Astrocyte (in vitro differentiated cells and primary cell): ENCODE measurements at regions not wholly inside any gene's neighbourhood (a gene's known extent, or its start where the extent isn't known, plus 50 kb on each side); places are given as distances from the start of the nearest gene placed in this dataset.
A peak's percentile ranks its signal among the peaks of the same experiment; 100 is the strongest.

Experiments
- DNase-seq: peaks from one replicate; pipeline ENCODE4 v3.0.0-alpha.2; 2010; ENCODE audit warnings: low read depth
- FAIRE-seq: peaks from 2 replicates; lab custom pipeline; 2011; peaks lifted over from hg19 to GRCh38; lab: Jason Lieb, UNC
- H2AFZ ChIP-seq: 2 replicates; pipeline ENCODE4 v1.6.0; 2012; ENCODE audit warnings: low read depth, low read length, inconsistent platforms
- H3K27ac ChIP-seq: 2 replicates; pipeline ENCODE4 v1.5.1; 2011; ENCODE audit warnings: low read depth, low read length, inconsistent platforms
- H3K27me3 ChIP-seq: 2 replicates; pipeline ENCODE4 v1.6.0; 2011; ENCODE audit warnings: low read length, inconsistent platforms; ENCODE audit not compliant: insufficient read depth
- H3K36me3 ChIP-seq: 2 replicates; pipeline ENCODE4 v1.5.1; 2011; ENCODE audit warnings: low read length, inconsistent platforms; ENCODE audit not compliant: insufficient read depth
- H3K4me1 ChIP-seq: 2 replicates; pipeline ENCODE4 v1.5.1; 2011; ENCODE audit warnings: low read length, inconsistent platforms; ENCODE audit not compliant: insufficient read depth
- H3K4me2 ChIP-seq: 2 replicates; pipeline ENCODE4 v1.6.0; 2012; ENCODE audit warnings: low read length, inconsistent platforms
- H3K4me3 ChIP-seq: 2 replicates; pipeline ENCODE4 v1.5.1; 2011; ENCODE audit warnings: low read depth, mild to moderate bottlenecking, low read length, inconsistent platforms; ENCODE audit not compliant: insufficient read depth
- H3K79me2 ChIP-seq: 2 replicates; pipeline ENCODE4 v1.6.0; 2012; ENCODE audit warnings: mild to moderate bottlenecking, low read length, inconsistent platforms; ENCODE audit not compliant: insufficient read depth
- H3K9ac ChIP-seq: 2 replicates; pipeline ENCODE4 v1.6.0; 2012; ENCODE audit warnings: mild to moderate bottlenecking, low read length, inconsistent platforms
- H3K9me3 ChIP-seq: 2 replicates; pipeline ENCODE4 v1.5.1; 2012; ENCODE audit warnings: low read depth, mild to moderate bottlenecking, low read length, inconsistent platforms; ENCODE audit not compliant: insufficient read depth
- H4K20me1 ChIP-seq: 2 replicates; pipeline ENCODE4 v1.6.0; 2012; ENCODE audit warnings: low read length, inconsistent platforms; ENCODE audit not compliant: insufficient read depth
- H3K27ac Mint-ChIP-seq: one replicate; pipeline ENCODE4 v1.8.0; 2021; ENCODE audit warnings: mild to moderate bottlenecking, mixed read lengths; ENCODE audit not compliant: unreplicated experiment
- H3K27me3 Mint-ChIP-seq: one replicate; pipeline ENCODE4 v1.8.0; 2021; ENCODE audit warnings: low read depth, mixed read lengths; ENCODE audit not compliant: unreplicated experiment
- H3K36me3 Mint-ChIP-seq: one replicate; pipeline ENCODE4 v1.8.0; 2021; ENCODE audit warnings: low read depth, mixed read lengths; ENCODE audit not compliant: unreplicated experiment
- H3K4me1 Mint-ChIP-seq: one replicate; pipeline ENCODE4 v1.8.0; 2021; ENCODE audit warnings: low read depth, mixed read lengths; ENCODE audit not compliant: unreplicated experiment
- H3K4me3 Mint-ChIP-seq: one replicate; pipeline ENCODE4 v1.8.0; 2021; ENCODE audit warnings: mild to moderate bottlenecking, moderate library complexity, mixed read lengths; ENCODE audit not compliant: unreplicated experiment
- H3K9me3 Mint-ChIP-seq: one replicate; pipeline ENCODE4 v1.8.0; 2021; ENCODE audit warnings: mild to moderate bottlenecking, mixed read lengths; ENCODE audit not compliant: unreplicated experiment
- CTCF ChIP-seq: IDR thresholded peaks from 2 replicates; pipeline ENCODE4 v1.5.1; 2011; ENCODE audit warnings: low read depth, mild to moderate bottlenecking, inconsistent platforms, low read length, moderate library complexity; ENCODE audit not compliant: insufficient read depth
- EZH2 ChIP-seq: IDR thresholded peaks from 2 replicates; pipeline ENCODE4 v1.6.1; 2012; ENCODE audit warnings: mild to moderate bottlenecking, low read length, inconsistent platforms; ENCODE audit not compliant: insufficient read depth

GRCh38 chr19:46951171-46951986 lies 68.3 kb upstream of the NPAS1 start:
- Mint-ChIP-seq H3K27me3 (no peaks in the 10 kb centered on the region), H3K9me3 (peaks cover 2% of the 10 kb centered on the region), H3K27ac (peak overlapping the region; percentile 6), H3K4me1 (peaks cover 27% of the 10 kb centered on the region), H3K36me3 (peaks cover 31% of the 10 kb centered on the region), H3K4me3 (peak overlapping the region; percentile 9)
- Histone ChIP-seq H3K4me1 (peaks cover 29% of the 10 kb centered on the region), H3K27ac (peak overlapping the region; percentile 9), H3K4me2 (peak overlapping the region; percentile 45), H3K36me3 (no peaks in the 10 kb centered on the region), H3K79me2 (peaks cover 74% of the 10 kb centered on the region), H3K9me3 (no peaks in the 10 kb centered on the region), H3K4me3 (no peak overlapping the region), H3K27me3 (no peaks in the 10 kb centered on the region), H4K20me1 (peaks cover 16% of the 10 kb centered on the region), H3K9ac (peak overlapping the region; percentile 16), H2AFZ (no peak overlapping the region)
- TF ChIP-seq CTCF (no peak), EZH2 (no peak)
- FAIRE-seq = peak; percentile 64
- DNase-seq = peak; percentile 47

GRCh38 chr19:46952874-46953273 lies 66.8 kb upstream of the NPAS1 start:
- no peak overlapping the region for H2AFZ ChIP-seq
- FAIRE-seq = no peak
- H3K27ac Mint-ChIP-seq = no peak overlapping the region

More at GRCh38 chr19:46952874-46953273, 66.8 kb upstream of the NPAS1 start:
- Histone ChIP-seq H4K20me1 (peaks cover 11% of the 10 kb centered on the region), H3K9ac (no peak overlapping the region), H3K36me3 (no peaks in the 10 kb centered on the region), H3K4me3 (no peak overlapping the region), H3K27ac (no peak overlapping the region), H3K9me3 (no peaks in the 10 kb centered on the region), H3K79me2 (peaks cover 72% of the 10 kb centered on the region), H3K4me2 (no peak overlapping the region), H3K27me3 (no peaks in the 10 kb centered on the region), H3K4me1 (peaks cover 29% of the 10 kb centered on the region)
- Mint-ChIP-seq H3K27me3 (no peaks in the 10 kb centered on the region), H3K36me3 (peaks cover 26% of the 10 kb centered on the region), H3K9me3 (peaks cover 2% of the 10 kb centered on the region), H3K4me1 (peaks cover 30% of the 10 kb centered on the region), H3K4me3 (no peak overlapping the region)
- DNase-seq = no peak
- TF ChIP-seq CTCF (no peak), EZH2 (no peak)
